Natural killer cell treated with Interleukin-12 subunit alpha and Interleukin-12 subunit beta and Interleukin-15 and Interleukin-18, amount 100 ng/mL, for 72 hours (primary cell): ENCODE measurements at regions not wholly inside any gene's neighbourhood (a gene's known extent, or its start where the extent isn't known, plus 50 kb on each side); places are given as distances from the start of the nearest gene placed in this dataset.

Experiments used
- ATAC-seq, 2 donors: fragments of 150-1000 bp; cut with Tn5 transposase in 1 of 2; sonication (Bioruptor Pico), chemical (Tn5 transposase) in 1 of 2; 2 replicates each; pipeline ENCODE4 v1.10.0; 2021
- DNase-seq: peaks from one replicate; pipeline ENCODE4 v3.0.0; 2022; ENCODE audit warnings: low spot score
- H3K27ac Mint-ChIP-seq, 2 donors: 1 replicate in 1 of 2; 2 replicates in 1 of 2; pipeline ENCODE4 v1.8.0; 2022; ENCODE audit warnings: mixed read lengths in 2 of 2, mild to moderate bottlenecking in 1 of 2, moderate library complexity in 1 of 2
- H3K27me3 Mint-ChIP-seq, 2 donors: 1 replicate in 1 of 2; 2 replicates in 1 of 2; pipeline ENCODE4 v1.8.0; 2022; ENCODE audit warnings: mixed read lengths in 2 of 2
- H3K36me3 Mint-ChIP-seq: one replicate; pipeline ENCODE4 v1.8.0; 2022; ENCODE audit warnings: mixed read lengths
- H3K4me1 Mint-ChIP-seq, 2 donors: 1 replicate in 1 of 2; 2 replicates in 1 of 2; pipeline ENCODE4 v1.8.0; 2022; ENCODE audit warnings: low read depth in 2 of 2, mixed read lengths in 2 of 2, mild to moderate bottlenecking in 1 of 2
- H3K4me3 Mint-ChIP-seq: one replicate; pipeline ENCODE4 v1.8.0; 2022; ENCODE audit warnings: mixed read lengths
- H3K9me3 Mint-ChIP-seq: 2 replicates; pipeline ENCODE4 v1.8.0; 2022; ENCODE audit warnings: mixed read lengths

GRCh38 chr6:163844357-163844756, 429.8 kb downstream of the QKI start:
- Mint-ChIP-seq H3K27me3 (peaks cover 0 to 3% of the 10 kb centered on the region in 2 donors), H3K9me3 (no peaks in the 10 kb centered on the region), H3K27ac (no peak overlapping the region), H3K36me3 (peaks cover 12% of the 10 kb centered on the region), H3K4me1 (no peaks in the 10 kb centered on the region), H3K4me3 (no peak overlapping the region)
- ATAC-seq = no peak
- DNase-seq = no peak

GRCh38 chr6:163843218-163843617, 428.7 kb downstream of the QKI start:
- H3K27ac Mint-ChIP-seq = no peak overlapping the region
- H3K36me3 Mint-ChIP-seq = peaks cover 8% of the 10 kb centered on the region
- peaks cover 0 to 2% of the 10 kb centered on the region in 2 donors for H3K27me3 Mint-ChIP-seq
- no peak for DNase-seq
- no peak for ATAC-seq
- no peaks in the 10 kb centered on the region for H3K4me1 Mint-ChIP-seq
- H3K4me3 Mint-ChIP-seq = no peak overlapping the region
- H3K9me3 Mint-ChIP-seq = no peaks in the 10 kb centered on the region

GRCh38 chr6:163842467-163842866, 427.9 kb downstream of the QKI start:
- peaks cover 0 to 6% of the 10 kb centered on the region in 2 donors for H3K27me3 Mint-ChIP-seq
- H3K27ac Mint-ChIP-seq = no peak overlapping the region
- no peak for DNase-seq
- H3K36me3 Mint-ChIP-seq = peaks cover 8% of the 10 kb centered on the region
- no peak for ATAC-seq
- no peaks in the 10 kb centered on the region for H3K4me1 Mint-ChIP-seq
- H3K4me3 Mint-ChIP-seq = no peak overlapping the region
- no peaks in the 10 kb centered on the region for H3K9me3 Mint-ChIP-seq

- DNase-seq = no peak
- H3K4me1 Mint-ChIP-seq = no peaks in the 10 kb centered on the region
- ATAC-seq = peak; percentile 24 to 36
- no peaks in the 10 kb centered on the region for H3K9me3 Mint-ChIP-seq
- H3K4me3 Mint-ChIP-seq = no peak overlapping the region
- H3K27me3 Mint-ChIP-seq = peaks cover 0 to 11% of the 10 kb centered on the region in 2 donors
- H3K36me3 Mint-ChIP-seq = peaks cover 8% of the 10 kb centered on the region
- H3K27ac Mint-ChIP-seq = no peak overlapping the region
These were observed 427.2 kb downstream of the QKI start for GRCh38 chr6:163841733-163842132.

GRCh38 chr6:163841326-163841725, 426.8 kb downstream of the QKI start:
- DNase-seq = no peak
- H3K27ac Mint-ChIP-seq = no peak overlapping the region
- no peaks in the 10 kb centered on the region for H3K4me1 Mint-ChIP-seq
- H3K27me3 Mint-ChIP-seq = peaks cover 0 to 15% of the 10 kb centered on the region in 2 donors
- H3K4me3 Mint-ChIP-seq = no peak overlapping the region
- H3K36me3 Mint-ChIP-seq = peaks cover 8% of the 10 kb centered on the region
- H3K9me3 Mint-ChIP-seq = no peaks in the 10 kb centered on the region
- ATAC-seq = peak; percentile 6 to 17

GRCh38 chr6:163840880-163841279, 426.4 kb downstream of the QKI start:
- Mint-ChIP-seq H3K36me3 (peaks cover 8% of the 10 kb centered on the region), H3K4me3 (no peak overlapping the region), H3K9me3 (no peaks in the 10 kb centered on the region), H3K27ac (no peak overlapping the region), H3K4me1 (no peaks in the 10 kb centered on the region), H3K27me3 (peaks cover 0 to 16% of the 10 kb centered on the region in 2 donors)
- no peak for DNase-seq
- ATAC-seq = no peak

- Mint-ChIP-seq H3K4me1 (no peaks in the 10 kb centered on the region), H3K27ac (no peak overlapping the region), H3K9me3 (no peaks in the 10 kb centered on the region), H3K36me3 (peaks cover 8% of the 10 kb centered on the region), H3K4me3 (no peak overlapping the region), H3K27me3 (peaks cover 0 to 20% of the 10 kb centered on the region in 2 donors)
- DNase-seq (no peak), ATAC-seq (no peak)
These were observed 424.8 kb downstream of the QKI start for GRCh38 chr6:163839296-163839695.

- no peak overlapping the region for H3K27ac Mint-ChIP-seq
- no peak overlapping the region for H3K4me3 Mint-ChIP-seq
- ATAC-seq = no peak
These were observed 423.3 kb downstream of the QKI start for GRCh38 chr6:163837691-163838431.

GRCh38 chr6:163836876-163837690, 422.6 kb downstream of the QKI start:
- H3K9me3 Mint-ChIP-seq = no peaks in the 10 kb centered on the region
- peaks cover 4% of the 10 kb centered on the region for H3K36me3 Mint-ChIP-seq
- DNase-seq (no peak), ATAC-seq (no peak)
- H3K27me3 Mint-ChIP-seq = peaks cover 0 to 21% of the 10 kb centered on the region in 2 donors
- H3K4me1 Mint-ChIP-seq = no peaks in the 10 kb centered on the region
- no peak overlapping the region for H3K4me3 Mint-ChIP-seq
- no peak overlapping the region for H3K27ac Mint-ChIP-seq

More at GRCh38 chr6:163837691-163838431, 423.3 kb downstream of the QKI start:
- Mint-ChIP-seq H3K27me3 (peaks cover 0 to 19% of the 10 kb centered on the region in 2 donors), H3K4me1 (no peaks in the 10 kb centered on the region), H3K9me3 (no peaks in the 10 kb centered on the region), H3K36me3 (peaks cover 8% of the 10 kb centered on the region)
- no peak for DNase-seq

GRCh38 chr6:163835439-163836171, 421.1 kb downstream of the QKI start:
- no peaks in the 10 kb centered on the region for H3K36me3 Mint-ChIP-seq
- no peaks in the 10 kb centered on the region for H3K4me1 Mint-ChIP-seq
- no peak overlapping the region for H3K4me3 Mint-ChIP-seq
- no peak for ATAC-seq
- H3K27ac Mint-ChIP-seq = no peak overlapping the region
- no peak for DNase-seq
- H3K9me3 Mint-ChIP-seq = no peaks in the 10 kb centered on the region
- H3K27me3 Mint-ChIP-seq = peaks cover 0 to 24% of the 10 kb centered on the region in 2 donors

- Mint-ChIP-seq H3K4me1 (no peaks in the 10 kb centered on the region), H3K27me3 (peaks cover 0 to 24% of the 10 kb centered on the region in 2 donors), H3K36me3 (no peaks in the 10 kb centered on the region), H3K4me3 (no peak overlapping the region), H3K27ac (no peak overlapping the region), H3K9me3 (no peaks in the 10 kb centered on the region)
- peak in 1 of 2 donors; percentile 27 for ATAC-seq
- DNase-seq = no peak
These were observed 419.9 kb downstream of the QKI start for GRCh38 chr6:163834226-163834970.

GRCh38 chr6:163831736-163832135, 417.2 kb downstream of the QKI start:
- Mint-ChIP-seq H3K27ac (no peak overlapping the region), H3K4me3 (no peak overlapping the region), H3K9me3 (no peaks in the 10 kb centered on the region), H3K36me3 (no peaks in the 10 kb centered on the region), H3K27me3 (peaks cover 8 to 18% of the 10 kb centered on the region in 2 donors), H3K4me1 (no peaks in the 10 kb centered on the region)
- ATAC-seq = no peak
- DNase-seq = no peak

GRCh38 chr6:163830641-163831040, 416.1 kb downstream of the QKI start:
- peaks cover 14 to 18% of the 10 kb centered on the region in 2 donors for H3K27me3 Mint-ChIP-seq
- H3K36me3 Mint-ChIP-seq = no peaks in the 10 kb centered on the region
- H3K9me3 Mint-ChIP-seq = no peaks in the 10 kb centered on the region
- H3K4me1 Mint-ChIP-seq = no peaks in the 10 kb centered on the region
- no peak overlapping the region for H3K27ac Mint-ChIP-seq
- no peak overlapping the region for H3K4me3 Mint-ChIP-seq
- no peak for DNase-seq
- no peak for ATAC-seq
